H9 (cell line): ENCODE measurements at regions not wholly inside any gene's neighbourhood (a gene's known extent, or its start where the extent isn't known, plus 50 kb on each side); places are given as distances from the start of the nearest gene placed in this dataset.

Experiments used
- DNase-seq: peaks from one replicate; pipeline ENCODE4 v3.0.0-alpha.2; 2017
- H2AFZ ChIP-seq: one replicate; pipeline ENCODE4 v1.6.1; 2013; ENCODE audit warnings: mild to moderate bottlenecking, low read length, control low read depth, moderate library complexity
- H2AK5ac ChIP-seq: 2 replicates; pipeline ENCODE4 v1.6.1; 2013; ENCODE audit warnings: low read length, control low read depth, mixed read lengths; ENCODE audit not compliant: insufficient read length
- H2BK120ac ChIP-seq: one replicate; pipeline ENCODE4 v1.6.1; 2013; ENCODE audit warnings: low read depth, mild to moderate bottlenecking, low read length, control low read depth, inconsistent platforms; ENCODE audit not compliant: poor library complexity, severe bottlenecking
- H2BK12ac ChIP-seq: 2 replicates; pipeline ENCODE4 v1.6.1; 2013; ENCODE audit warnings: low read length, control low read depth, mixed read lengths, low read depth; ENCODE audit not compliant: insufficient read length
- H2BK15ac ChIP-seq: 2 replicates; pipeline ENCODE4 v1.6.1; 2013; ENCODE audit warnings: low read depth, low read length, control low read depth
- H2BK20ac ChIP-seq: one replicate; pipeline ENCODE4 v1.6.1; 2013; ENCODE audit warnings: low read depth, mild to moderate bottlenecking, low read length, control low read depth, inconsistent platforms; ENCODE audit not compliant: poor library complexity, severe bottlenecking
- H2BK5ac ChIP-seq: 2 replicates; pipeline ENCODE4 v1.6.1; 2013; ENCODE audit warnings: low read length, control low read depth, mixed read lengths; ENCODE audit not compliant: insufficient read length
- H3K14ac ChIP-seq: 2 replicates; pipeline ENCODE4 v1.6.1; 2013; ENCODE audit warnings: low read length, control low read depth; ENCODE audit not compliant: insufficient read depth
- H3K18ac ChIP-seq: 2 replicates; pipeline ENCODE4 v1.6.1; 2013; ENCODE audit warnings: low read depth, mild to moderate bottlenecking, mixed read lengths, low read length, control low read depth; ENCODE audit not compliant: insufficient read length
- H3K23ac ChIP-seq: 2 replicates; pipeline ENCODE4 v1.6.1; 2013; ENCODE audit warnings: low read length, control low read depth, mixed read lengths, low read depth; ENCODE audit not compliant: insufficient read length
- H3K23me2 ChIP-seq: 2 replicates; pipeline ENCODE4 v1.6.1; 2013; ENCODE audit warnings: low read depth, mild to moderate bottlenecking, mixed read lengths, low read length, control low read depth; ENCODE audit not compliant: insufficient read length, poor library complexity, severe bottlenecking
- H3K27ac ChIP-seq: 2 replicates; pipeline ENCODE4 v1.5.1; 2013; ENCODE audit warnings: low read length, control low read depth, mixed read lengths, low read depth; ENCODE audit not compliant: insufficient read length
- H3K27me3 ChIP-seq: 2 replicates; pipeline ENCODE4 v1.6.1; 2013; ENCODE audit warnings: low read length, control low read depth, inconsistent platforms; ENCODE audit not compliant: insufficient read depth
- H3K4ac ChIP-seq: 2 replicates; pipeline ENCODE4 v1.6.1; 2013; ENCODE audit warnings: low read depth, mild to moderate bottlenecking, control low read depth, inconsistent platforms, low read length, moderate library complexity
- H3K4me1 ChIP-seq: 2 replicates; pipeline ENCODE4 v1.6.1; 2013; ENCODE audit warnings: low read length, control low read depth, inconsistent platforms; ENCODE audit not compliant: insufficient read depth
- H3K4me2 ChIP-seq: 2 replicates; pipeline ENCODE4 v1.6.1; 2013; ENCODE audit warnings: low read length, control low read depth, mixed read lengths; ENCODE audit not compliant: insufficient read length, insufficient read depth
- H3K56ac ChIP-seq: 2 replicates; pipeline ENCODE4 v1.6.1; 2013; ENCODE audit warnings: low read depth, mild to moderate bottlenecking, mixed read lengths, low read length, control low read depth; ENCODE audit not compliant: insufficient read length
- H3K79me1 ChIP-seq: 2 replicates; pipeline ENCODE4 v1.6.1; 2013; ENCODE audit warnings: low read depth, mild to moderate bottlenecking, moderate library complexity, low read length, control low read depth, inconsistent platforms; ENCODE audit not compliant: insufficient read depth, poor library complexity, severe bottlenecking
- H3K79me2 ChIP-seq: 2 replicates; pipeline ENCODE4 v1.6.1; 2013; ENCODE audit warnings: low read length, control low read depth, inconsistent platforms; ENCODE audit not compliant: insufficient read depth
- H3K9ac ChIP-seq: 2 replicates; pipeline ENCODE4 v1.6.1; 2013; ENCODE audit warnings: low read length, control low read depth, mixed read lengths; ENCODE audit not compliant: insufficient read length; ENCODE audit errors: extremely low read depth
- H3K9me3 ChIP-seq: one replicate; pipeline ENCODE4 v1.6.1; 2013; ENCODE audit warnings: low read depth, low read length, inconsistent platforms; ENCODE audit not compliant: control insufficient read depth
- H3T11ph ChIP-seq: one replicate; pipeline ENCODE4 v1.6.1; 2013; ENCODE audit warnings: mild to moderate bottlenecking, low read length, control low read depth, inconsistent platforms
- H4K20me1 ChIP-seq: one replicate; pipeline ENCODE4 v1.6.1; 2013; ENCODE audit not compliant: control insufficient read depth, insufficient read length, insufficient read depth
- H4K5ac ChIP-seq: 2 replicates; pipeline ENCODE4 v1.6.1; 2013; ENCODE audit warnings: low read depth, mild to moderate bottlenecking, mixed read lengths, low read length, control low read depth; ENCODE audit not compliant: insufficient read length
- H4K8ac ChIP-seq: replicated peaks from 2 replicates; pipeline ENCODE4 v1.6.1; 2013; ENCODE audit warnings: low read length, control low read depth, mixed read lengths, low read depth; ENCODE audit not compliant: insufficient read length
- H4K91ac ChIP-seq: 2 replicates; pipeline ENCODE4 v1.6.1; 2013; ENCODE audit warnings: low read depth, mild to moderate bottlenecking, moderate library complexity, mixed read lengths, low read length, control low read depth; ENCODE audit not compliant: insufficient read length
- H3K27ac Mint-ChIP-seq, 3 experiments: 2 replicates in 2 of 3; 3 replicates in 1 of 3; pipeline ENCODE4 v1.8.0; 2020 to 2021; ENCODE audit warnings: mixed read lengths in 3 of 3, mild to moderate bottlenecking in 1 of 3, moderate library complexity in 1 of 3
- H3K27me3 Mint-ChIP-seq: 2 replicates; pipeline ENCODE4 v1.8.0; 2021; ENCODE audit warnings: low read depth, mild to moderate bottlenecking, moderate library complexity, mixed read lengths
- H3K36me3 Mint-ChIP-seq, 3 experiments: 2 replicates in 2 of 3; 3 replicates in 1 of 3; pipeline ENCODE4 v1.8.0; 2020 to 2021; ENCODE audit warnings: low read depth in 3 of 3, mixed read lengths in 3 of 3; ENCODE audit not compliant: insufficient read depth in 1 of 3
- H3K4me1 Mint-ChIP-seq, 2 experiments: 2 replicates each; pipeline ENCODE4 v1.8.0; 2020; ENCODE audit warnings: mixed read lengths in 2 of 2
- H3K4me3 Mint-ChIP-seq, 2 experiments: 2 replicates in 1 of 2; 3 replicates in 1 of 2; pipeline ENCODE4 v1.8.0; 2020 to 2021; ENCODE audit warnings: mild to moderate bottlenecking in 2 of 2, mixed read lengths in 2 of 2, moderate library complexity in 1 of 2
- H3K9me3 Mint-ChIP-seq, 2 experiments: 2 replicates in 1 of 2; 3 replicates in 1 of 2; pipeline ENCODE4 v1.8.0; 2020; ENCODE audit warnings: mild to moderate bottlenecking in 2 of 2, mixed read lengths in 2 of 2, moderate library complexity in 1 of 2
- CTCF ChIP-seq: fragments of 200-600 bp; sonication (generic); conservative IDR thresholded peaks from 3 replicates; pipeline ENCODE4 v1.8.0; 2021; ENCODE audit warnings: antibody characterized with exemption, mild to moderate bottlenecking
- WGBS: extraction: QIAGEN DNeasy Blood & Tissue Kit; methylation state at CpG from one replicate; pipeline ENCODE4 v1.1.7; 2013; ENCODE audit warnings: missing lambda C conversion rate, low lambda C conversion rate, mixed read lengths; ENCODE audit not compliant: insufficient read length; ENCODE audit errors: extremely low coverage; 5-methylcytosine and 5-hydroxymethylcytosine counted together

DNA sequence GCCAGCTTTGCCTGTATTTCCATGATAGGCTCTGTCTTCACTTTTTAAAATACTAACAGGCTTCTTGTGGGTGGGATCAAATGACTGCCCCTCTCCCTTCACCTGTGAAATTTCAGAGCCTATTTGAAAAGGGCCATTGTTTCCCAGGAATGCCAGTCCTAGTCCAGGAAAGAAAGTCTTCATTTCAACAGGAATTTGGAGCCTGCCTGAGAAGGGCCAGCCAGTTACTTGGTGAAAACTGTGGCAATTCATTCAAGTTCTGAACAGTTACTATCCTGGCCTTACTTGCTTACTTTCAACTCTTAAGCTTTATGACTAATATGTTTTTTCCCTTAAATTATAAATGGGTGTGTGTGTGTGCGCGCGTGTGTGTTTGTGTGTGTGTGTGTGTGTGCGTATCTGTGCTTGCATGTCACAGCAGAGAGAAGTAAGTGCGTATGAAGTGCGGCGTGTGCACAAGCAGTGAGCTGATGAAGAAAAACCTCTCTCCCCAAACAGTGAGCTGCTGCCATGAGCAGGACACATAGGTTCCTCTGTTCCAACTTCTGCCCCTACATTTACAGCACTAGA, 67.5 kb upstream of the RNPC3 start:
- Histone ChIP-seq H3K9ac (no peak overlapping the region), H3K4me1 (no peaks in the 10 kb centered on the region; the same call in 1 of the 2 replicates), H3K79me1 (no peaks in the 10 kb centered on the region), H3K4me2 (no peak overlapping the region), H2BK15ac (no peak overlapping the region), H3K27ac (peak overlapping the region; percentile 51), H4K8ac (no peak overlapping the region), H3T11ph (no peak overlapping the region), H3K23me2 (no peaks in the 10 kb centered on the region), H4K20me1 (no peaks in the 10 kb centered on the region), H2BK5ac (no peak overlapping the region), H3K23ac (no peak overlapping the region), H2AK5ac (no peak overlapping the region), H3K18ac (peak overlapping the region; percentile 72), H2BK120ac (no peak overlapping the region), H3K14ac (no peak overlapping the region), H3K56ac (no peak overlapping the region), H3K4ac (no peak overlapping the region), H3K79me2 (no peaks in the 10 kb centered on the region), H3K27me3 (no peaks in the 10 kb centered on the region), H4K91ac (no peak overlapping the region), H2BK12ac (no peak overlapping the region), H2AFZ (no peak overlapping the region), H4K5ac (no peak overlapping the region), H3K9me3 (no peaks in the 10 kb centered on the region), H2BK20ac (no peak overlapping the region)
- H3K36me3 Mint-ChIP-seq = no peaks in the 10 kb centered on the region
- H3K27ac Mint-ChIP-seq = peak overlapping the region; percentile 90 to 99 (median 97)
- no peak for TF ChIP-seq CTCF
- no peaks in the 10 kb centered on the region for H3K9me3 Mint-ChIP-seq
- peak; percentile 41 for DNase-seq
- H3K4me3 Mint-ChIP-seq = 0 out of 5 replicates have a peak overlapping the region, but pooled peaks of 1 of the 2 experiments have one; percentile 0
- H3K27me3 Mint-ChIP-seq = no peaks in the 10 kb centered on the region
- H3K4me1 Mint-ChIP-seq = peaks cover 8 to 9% of the 10 kb centered on the region in 2 experiments
- no CpG with 5 or more reads among the region's 7 CpGs for WGBS
